HG02938 (cell line): ENCODE measurements at regions not wholly inside any gene's neighbourhood (a gene's known extent, or its start where the extent isn't known, plus 50 kb on each side); places are given as distances from the start of the nearest gene placed in this dataset.

ENCODE experiments used
- ATAC-seq: cut with Tn5 transposase; IDR thresholded peaks from one replicate; pipeline ENCODE4 v1.9.1; 2021; ENCODE audit warnings: mild to moderate bottlenecking, moderate library complexity; ENCODE audit not compliant: unreplicated experiment

DNA sequence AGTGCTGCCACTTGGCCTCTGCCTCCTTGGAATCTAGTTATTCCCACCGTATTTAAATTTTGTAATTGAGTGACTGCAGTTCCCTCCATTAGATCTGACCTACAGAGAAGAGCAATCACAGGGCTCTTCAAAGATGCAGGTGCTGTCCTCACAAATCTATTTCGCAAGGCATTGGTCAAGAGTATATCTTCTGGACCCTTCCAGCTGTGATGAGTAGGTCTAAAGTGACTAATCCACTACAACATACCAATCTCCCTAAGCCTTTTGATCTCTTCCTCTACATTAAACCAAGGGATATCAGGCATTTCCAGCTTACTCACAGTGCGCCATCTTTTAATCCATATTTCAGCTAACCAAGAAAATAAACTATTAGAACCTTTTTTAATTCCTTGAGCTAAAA is 65.1 kb upstream of the COL3A1 start:
- ATAC-seq = no peak

DNA sequence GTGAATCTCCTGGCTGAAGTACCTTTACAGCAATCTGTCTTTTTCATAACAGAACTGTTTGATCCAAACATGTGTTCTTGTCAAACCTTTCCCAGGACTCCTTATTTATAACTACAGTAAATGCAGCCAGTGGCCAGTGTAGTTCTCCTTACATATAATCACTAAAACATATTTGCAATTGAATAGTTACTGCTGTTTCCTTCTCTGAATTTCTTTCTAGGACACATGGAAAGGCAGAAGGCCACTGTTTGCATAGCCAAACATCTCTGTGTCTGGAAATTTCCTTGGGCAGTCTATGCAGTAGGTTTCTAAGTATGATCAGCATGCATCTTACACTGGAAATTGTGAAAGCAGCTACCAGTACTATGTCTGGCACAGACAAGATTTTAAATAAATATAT is 57.4 kb upstream of the COL3A1 start:
- no peak for ATAC-seq

DNA sequence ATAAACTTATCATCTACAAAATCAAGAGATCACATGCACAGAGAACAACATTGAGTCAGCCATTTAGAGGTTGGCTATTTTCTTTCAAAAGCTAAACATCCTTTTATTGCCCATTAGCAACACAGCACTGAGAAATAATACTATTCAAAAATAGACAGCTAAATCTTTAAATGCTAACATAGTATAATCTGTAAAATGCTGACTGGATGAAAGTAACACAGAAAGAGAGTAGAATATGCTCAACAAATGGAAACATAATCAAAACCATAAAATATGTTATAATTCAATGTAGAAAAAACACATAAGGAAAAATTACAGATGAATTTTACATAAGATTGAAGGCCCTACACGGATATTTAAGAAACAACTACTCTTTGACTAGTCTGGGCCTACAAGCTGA is 56.5 kb upstream of the COL3A1 start:
- no peak for ATAC-seq

DNA sequence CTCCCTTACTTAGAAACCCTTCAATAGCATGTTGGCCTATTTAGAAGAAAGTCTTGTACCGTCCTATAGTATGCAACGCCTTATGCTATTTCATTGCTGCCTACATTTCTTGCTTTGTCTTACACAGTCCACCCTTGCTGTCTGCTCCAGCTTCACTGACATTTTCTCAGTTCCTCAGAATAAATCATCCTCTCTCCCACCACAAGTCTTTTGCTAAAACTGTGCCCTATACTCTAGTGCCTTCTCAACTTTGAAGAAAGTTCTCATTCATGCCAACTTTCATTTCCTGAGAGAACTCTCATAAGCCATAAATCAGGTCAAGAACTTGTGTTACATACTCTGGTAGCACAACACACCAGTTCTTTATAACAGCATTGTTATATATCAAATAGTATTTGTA is 54.3 kb upstream of the COL3A1 start:
- ATAC-seq = peak; percentile 95

DNA sequence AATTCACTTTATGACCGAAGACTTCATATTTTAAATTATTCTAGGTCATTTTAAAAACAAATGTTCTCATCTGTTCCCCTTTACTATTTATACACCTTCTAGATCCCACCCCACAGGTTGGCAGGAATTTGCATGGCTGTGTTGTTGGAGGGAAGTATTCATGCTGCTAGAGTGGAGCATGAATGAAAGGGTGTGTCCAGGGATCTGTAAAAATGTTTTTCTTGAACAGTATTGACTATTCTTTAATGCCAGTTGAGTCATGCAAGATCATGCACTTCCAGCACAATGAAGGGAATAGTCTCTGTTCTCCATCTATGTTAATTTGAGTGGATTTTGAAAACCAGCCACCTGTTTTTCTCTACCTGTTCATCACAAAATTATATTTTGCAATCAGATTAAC is 52.0 kb upstream of the COL3A1 start:
- no peak for ATAC-seq
